Endometrial microvascular endothelial cells (primary cell): ENCODE measurements at regions not wholly inside any gene's neighbourhood (a gene's known extent, or its start where the extent isn't known, plus 50 kb on each side); places are given as distances from the start of the nearest gene placed in this dataset.

Experiments
- in situ Hi-C: cut with HindIII; loops from 2 replicates; pipeline ENCODE4 v1.10.0; 2017; ENCODE audit warnings: low sequenced_read_pairs, low pct_unique_long_range_greater_than_20kb; ENCODE audit errors: inconsistent ontology term

DNA sequence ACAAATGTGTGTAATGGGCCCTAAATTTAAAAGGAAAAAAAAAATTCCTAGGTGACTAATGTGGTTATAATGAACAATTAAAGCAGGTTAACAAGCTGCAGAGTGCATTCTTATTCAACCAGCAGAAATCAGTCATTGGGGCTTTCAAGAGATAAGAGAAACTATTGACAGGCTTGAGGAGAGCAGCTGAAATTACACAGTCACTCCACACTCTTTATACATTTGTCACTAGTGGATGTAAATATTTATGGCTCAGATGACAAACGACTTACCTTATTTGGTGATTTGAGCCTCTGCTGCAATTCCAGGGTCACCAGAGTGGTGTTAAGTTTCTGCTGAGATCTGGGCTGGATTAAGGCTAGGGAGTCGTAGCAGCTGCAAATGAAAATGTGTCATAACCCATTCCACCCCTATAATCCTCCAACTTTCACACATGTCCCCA lies 896.3 kb downstream of the TTLL7 start:
- in situ Hi-C loops, result no loop called here

GRCh38 chr1:83101406-83101805 lies 897.5 kb downstream of the TTLL7 start:
- in situ Hi-C loops, result no loop called here

DNA sequence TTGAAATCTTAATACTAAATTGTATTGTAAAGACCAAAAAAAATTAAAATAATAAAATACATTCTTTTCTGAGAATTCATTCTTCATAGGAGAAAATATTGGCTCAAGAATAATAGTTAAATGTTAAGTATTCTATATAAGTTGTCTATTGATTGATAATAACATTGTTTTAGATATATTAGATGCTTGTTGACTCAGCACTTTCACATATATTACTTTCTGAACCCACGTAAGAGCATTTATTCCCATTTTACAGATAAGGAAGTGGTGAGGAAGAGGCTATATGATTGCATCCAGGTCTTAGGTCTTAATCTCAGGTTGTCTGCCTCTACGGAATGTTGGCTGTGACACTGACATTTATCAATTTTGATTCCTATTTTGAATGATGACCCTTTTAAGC lies 898.8 kb downstream of the TTLL7 start:
- in situ Hi-C loops, result no loop called here

DNA sequence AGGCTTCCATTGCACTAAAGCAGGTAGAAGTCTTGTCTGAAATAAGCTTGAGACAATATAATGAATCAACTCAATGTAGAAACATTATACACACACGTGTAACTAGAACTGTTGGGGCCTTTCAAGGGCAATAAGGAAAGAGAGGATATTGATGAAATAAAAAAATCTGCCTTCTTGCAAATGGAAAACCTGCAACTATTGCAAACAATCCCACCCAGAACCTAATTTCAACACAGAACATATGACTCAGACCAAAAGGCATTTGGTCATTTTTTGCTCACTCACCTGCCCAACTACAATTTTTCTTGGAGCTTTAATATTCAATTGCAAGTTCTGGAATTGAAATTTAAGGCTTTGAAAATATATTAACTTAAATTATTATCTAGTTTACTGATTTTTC lies 900.1 kb downstream of the TTLL7 start:
- in situ Hi-C loops, result no loop called here

- in situ Hi-C loops, result no loop called here
Observed at GRCh38 chr1:83098131-83098530, 900.8 kb downstream of the TTLL7 start.

GRCh38 chr1:83097715-83098114 lies 901.2 kb downstream of the TTLL7 start:
- in situ Hi-C loops, result no loop called here

- in situ Hi-C loops, result no loop called here
Observed at GRCh38 chr1:83095570-83095969, 903.4 kb downstream of the TTLL7 start.

DNA sequence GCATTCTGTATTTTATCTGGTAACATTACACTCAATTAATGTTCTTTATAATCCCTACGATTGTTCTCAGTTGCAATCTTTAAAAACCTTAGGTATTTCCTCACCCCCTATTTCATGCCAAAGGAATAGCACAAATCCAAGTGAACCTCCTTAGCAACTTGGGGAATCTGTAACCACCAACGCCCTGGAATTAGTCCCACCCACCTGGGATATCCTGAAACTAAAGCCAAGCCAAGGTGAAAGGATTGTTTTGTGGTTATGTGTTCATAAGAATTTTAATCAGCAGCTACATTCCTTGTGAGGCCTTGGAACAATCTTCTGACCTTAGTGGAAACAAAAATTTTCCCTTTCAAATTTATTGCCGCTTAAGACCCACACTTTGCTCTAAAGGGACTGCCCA lies 908.7 kb downstream of the TTLL7 start:
- in situ Hi-C loops, result no loop called here

- in situ Hi-C loops, result no loop called here
Observed at GRCh38 chr1:83087851-83088250, 911.1 kb downstream of the TTLL7 start.

- in situ Hi-C loops, result no loop called here
Observed at GRCh38 chr1:83086986-83087512, 911.9 kb downstream of the TTLL7 start.

GRCh38 chr1:83086346-83086745 lies 912.6 kb downstream of the TTLL7 start:
- in situ Hi-C loops, result no loop called here

DNA sequence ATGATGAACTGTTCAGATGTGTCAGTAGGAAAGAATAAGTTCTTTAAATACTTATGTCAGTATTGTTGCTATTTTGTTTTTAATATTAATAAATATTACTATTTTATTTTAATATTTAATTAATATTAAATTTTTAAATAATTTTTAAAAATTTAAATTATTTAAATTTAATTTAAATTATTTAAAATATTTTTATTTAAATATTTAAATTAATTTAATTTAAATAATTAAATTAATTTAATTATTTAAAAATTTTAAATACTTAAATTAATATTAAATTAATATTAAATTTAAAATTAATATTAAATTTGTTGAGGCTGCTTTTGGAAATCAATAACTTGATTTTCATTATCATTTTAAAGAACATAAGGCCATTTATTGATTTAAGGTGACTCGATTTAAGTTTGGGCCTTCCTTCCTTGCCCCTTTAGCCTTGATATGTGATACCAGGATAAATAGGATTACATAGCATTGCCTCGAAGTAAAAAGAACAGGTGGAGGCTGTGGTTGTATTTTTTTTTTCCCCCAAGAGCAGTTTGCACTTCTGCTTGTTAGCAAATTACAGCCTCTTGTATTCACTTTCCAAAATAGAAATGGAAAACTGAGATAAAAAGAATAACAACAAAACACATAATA lies 915.2 kb downstream of the TTLL7 start:
- in situ Hi-C loops, result no loop called here

DNA sequence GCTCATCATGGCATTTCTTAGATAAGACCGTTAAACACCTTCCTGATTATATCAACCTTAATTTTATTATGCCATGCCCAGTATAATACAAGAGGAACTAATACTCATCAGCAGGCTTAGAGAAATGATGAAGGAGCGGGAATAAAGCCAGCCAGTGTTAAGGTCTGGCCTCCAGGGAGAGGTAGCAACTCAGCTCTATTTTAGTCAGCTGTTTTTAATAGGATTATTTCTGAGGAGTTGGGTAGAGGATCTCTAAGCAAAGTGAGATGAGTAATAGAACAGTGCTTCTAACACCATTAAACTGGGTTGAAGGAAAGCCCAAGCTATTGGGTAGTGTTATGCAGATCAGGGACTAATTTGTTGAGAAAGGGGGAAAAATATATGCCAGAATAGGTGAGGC lies 921.5 kb downstream of the TTLL7 start:
- in situ Hi-C loops, result no loop called here

DNA sequence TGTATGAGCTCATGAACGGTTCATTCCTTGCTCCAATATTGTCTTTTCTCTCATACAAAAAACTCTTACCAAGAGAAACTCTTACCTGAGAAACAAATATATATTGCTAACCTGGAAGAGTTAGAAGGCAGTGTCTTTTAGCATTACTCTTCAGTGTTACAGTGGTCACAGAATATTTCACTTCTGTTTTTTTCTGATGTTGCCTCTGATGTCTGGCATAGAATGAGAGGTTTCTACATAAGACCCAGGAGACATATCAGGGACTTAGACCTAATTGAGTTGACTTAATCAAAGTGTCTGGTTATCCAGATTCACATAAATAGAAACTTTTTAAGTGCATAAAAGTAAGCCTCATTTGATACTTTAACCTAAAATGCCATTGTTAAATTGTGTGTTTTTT lies 923.8 kb downstream of the TTLL7 start:
- in situ Hi-C loops, result no loop called here

GRCh38 chr1:83067954-83068353 lies 931.0 kb downstream of the TTLL7 start:
- in situ Hi-C loops, result no loop called here

DNA sequence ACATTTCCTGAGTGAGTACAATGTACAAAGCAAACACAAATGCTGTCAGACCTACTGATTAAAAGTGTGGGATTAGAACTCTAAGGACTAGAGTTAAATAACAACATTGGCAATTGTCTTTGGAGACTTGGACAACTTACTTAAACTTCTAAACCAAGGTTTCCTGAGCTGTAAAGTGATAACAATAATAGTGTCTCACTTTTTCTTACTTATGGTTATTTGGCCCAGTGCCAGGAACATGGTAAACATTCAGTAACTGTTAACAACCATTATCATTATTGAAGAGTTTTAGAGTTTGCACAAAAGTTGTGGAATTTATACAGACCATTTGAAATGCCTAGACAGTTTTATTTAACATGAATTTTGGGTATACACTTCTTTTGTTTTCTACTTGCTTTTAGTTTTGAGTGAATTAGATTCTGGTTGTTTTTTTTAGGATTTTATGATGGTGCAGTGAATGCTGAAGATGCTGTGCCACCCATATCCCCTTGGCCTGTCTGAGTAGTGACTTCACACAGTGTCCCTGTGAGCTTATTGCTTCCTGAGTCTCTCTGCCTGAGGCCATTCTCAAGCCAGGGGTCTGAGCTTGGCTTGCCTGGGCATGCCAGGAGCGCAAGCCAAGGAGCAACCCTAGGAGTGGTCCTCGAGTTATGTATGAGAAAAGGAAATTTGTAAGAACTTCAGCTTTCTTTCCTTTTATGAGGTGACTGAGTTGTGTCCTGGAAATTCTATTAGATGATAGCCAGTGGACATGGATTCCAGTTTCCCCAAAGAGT lies 932.8 kb downstream of the TTLL7 start:
- in situ Hi-C loops, result no loop called here

DNA sequence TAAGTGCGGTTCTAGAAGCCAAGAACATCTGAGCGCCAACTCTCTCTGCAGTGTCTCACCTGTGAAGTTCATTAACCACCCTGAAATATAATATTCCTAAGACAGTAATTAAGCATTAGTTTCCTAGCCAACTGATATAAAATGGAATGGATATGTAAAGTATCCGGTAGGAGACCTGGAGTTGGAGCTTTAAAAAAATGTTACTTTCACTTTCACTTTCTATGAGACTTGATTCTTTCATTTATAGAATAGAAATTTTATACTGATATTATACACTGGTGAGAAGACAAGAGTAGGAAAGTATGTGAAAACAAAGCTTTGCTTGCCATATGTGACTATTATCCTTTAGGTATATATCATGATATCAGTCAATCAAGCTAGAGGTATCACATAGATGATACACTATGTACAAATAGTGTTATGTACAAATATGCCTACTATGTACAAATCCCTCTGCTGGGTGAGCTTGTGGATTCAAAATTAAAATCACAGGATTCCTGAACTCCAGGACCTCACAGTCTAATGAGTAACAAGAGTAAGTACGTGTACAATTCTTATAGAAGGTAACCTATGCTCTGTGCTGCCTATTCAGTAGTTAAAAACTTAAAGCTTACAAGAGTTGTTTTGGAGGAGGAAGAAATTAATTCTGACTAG lies 934.2 kb downstream of the TTLL7 start:
- in situ Hi-C loops, result no loop called here

DNA sequence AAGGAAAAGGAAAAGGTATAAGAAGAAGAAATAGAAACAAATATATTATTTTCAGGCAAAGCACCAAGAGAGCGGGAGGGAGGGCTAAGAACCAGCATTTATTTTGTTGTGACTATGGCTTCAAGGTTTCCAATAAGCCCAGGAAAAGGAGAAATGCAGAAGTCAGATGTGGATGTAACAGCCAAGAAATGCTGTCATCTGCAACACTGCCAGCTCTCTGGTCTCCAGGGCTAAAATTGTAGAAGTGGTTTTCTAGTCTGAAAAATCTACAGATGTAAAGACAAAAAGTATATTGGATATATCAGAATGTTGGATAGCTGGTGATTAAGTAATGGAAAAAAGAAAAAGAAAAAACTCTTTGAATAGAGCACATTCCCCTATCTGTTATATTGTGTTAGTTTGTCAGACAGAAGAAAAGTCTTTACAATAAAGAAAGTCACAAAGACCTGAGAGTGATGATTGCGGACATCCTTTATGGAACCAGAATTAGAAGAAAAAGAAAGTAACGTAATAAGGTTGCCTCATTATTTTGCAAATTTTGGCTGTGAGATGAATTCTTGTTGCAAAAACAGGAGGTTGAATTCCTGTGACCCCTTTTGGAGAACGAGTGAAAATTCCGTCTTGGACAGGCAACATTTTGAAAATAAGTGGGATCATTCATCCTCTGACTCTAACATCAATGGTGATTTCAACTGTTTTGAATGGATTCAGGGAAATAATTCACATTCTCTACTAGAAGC lies 938.1 kb downstream of the TTLL7 start:
- in situ Hi-C loops, result no loop called here

DNA sequence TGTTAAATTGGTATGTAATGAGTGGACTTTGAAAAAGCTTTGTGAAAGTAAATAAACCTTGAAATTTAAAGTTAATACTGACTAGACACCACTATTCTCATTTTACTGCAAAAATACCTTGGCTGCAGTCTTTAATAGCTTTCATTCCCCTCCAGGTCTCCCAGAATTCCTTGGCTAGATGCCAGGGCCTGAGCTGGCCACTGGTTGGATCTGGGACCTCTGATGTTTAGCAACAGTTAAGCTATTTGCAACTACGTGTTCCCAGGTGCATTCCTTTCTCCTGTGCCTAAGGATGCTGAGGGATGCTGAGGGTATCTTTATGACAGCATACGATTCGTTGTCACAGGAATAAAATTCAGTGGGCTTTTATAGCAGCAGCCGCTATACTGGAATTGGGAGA lies 938.7 kb downstream of the TTLL7 start:
- in situ Hi-C loops, result no loop called here
